Gastrocnemius medialis (tissue), 4 donors: ENCODE measurements at regions not wholly inside any gene's neighbourhood (a gene's known extent, or its start where the extent isn't known, plus 50 kb on each side); places are given as distances from the start of the nearest gene placed in this dataset.

ENCODE experiments used
- ATAC-seq, 2 donors: fragments of 150-250 bp; one replicate each; pipeline ENCODE4 v1.9.1; 2016
- DNase-seq, 2 donors: peaks; one replicate each; pipeline ENCODE4 v3.0.0-alpha.2; 2019
- H3K27ac ChIP-seq, 4 donors: fragments of 200-600 bp; sonication (generic); 1 replicate in 1 of 4; 2 replicates in 3 of 4; pipeline ENCODE4 v1.5.1; 2016 to 2018; ENCODE audit warnings: mild to moderate bottlenecking in 2 of 4, moderate library complexity in 1 of 4
- H3K27me3 ChIP-seq, 3 donors: fragments of 200-600 bp; sonication (generic) in 2 of 3; 1 replicate in 1 of 3; 2 replicates in 2 of 3; pipeline versions ENCODE4 v1.5.1 to v1.6.0; 2016 to 2019; ENCODE audit warnings: mild to moderate bottlenecking in 1 of 3, moderate library complexity in 1 of 3
- H3K36me3 ChIP-seq, 2 donors: fragments of 200-600 bp; sonication (generic) in 1 of 2; one replicate each; pipeline ENCODE4 v1.5.1; 2017 to 2018
- H3K4me1 ChIP-seq, 2 donors: fragments of 200-600 bp; sonication (generic) in 1 of 2; one replicate each; pipeline ENCODE4 v1.5.1; 2016 to 2017; ENCODE audit warnings: mild to moderate bottlenecking in 2 of 2
- H3K4me3 ChIP-seq, 4 donors: fragments of 200-600 bp; sonication (generic) in 3 of 4; 1 replicate in 1 of 4; 2 replicates in 3 of 4; pipeline ENCODE4 v1.5.1; 2016 to 2019; ENCODE audit warnings: mild to moderate bottlenecking in 2 of 4
- H3K9me3 ChIP-seq, 3 donors: fragments of 200-600 bp; sonication (generic) in 2 of 3; 1 replicate in 1 of 3; 2 replicates in 2 of 3; pipeline ENCODE4 v1.5.1; 2016 to 2019
- POLR2A ChIP-seq, 2 donors: fragments of 450-650 bp; IDR thresholded peaks; one replicate each; pipeline ENCODE4 v1.6.1; 2017; ENCODE audit warnings: antibody characterized with exemption in 2 of 2, mild to moderate bottlenecking in 2 of 2, moderate library complexity in 2 of 2
- in situ Hi-C, 4 donors: fragments of 200-750 bp; cut with MboI; loops; one replicate each; pipeline versions ENCODE4 v1.15.0 to v1.8.0; 2017; ENCODE audit warnings: low sequenced_read_pairs in 4 of 4
- intact Hi-C: fragments of 100-400 bp; cut with DNase I; formaldehyde crosslinking; loops from one replicate; pipeline ENCODE4 v1.15.1; 2023; ENCODE audit warnings: low total_unique reads
- TF ChIP-seq, protein P1 (sequence below), 5 experiments: fragments of 450-650 bp in 3 of 5; fragments of 200-600 bp in 2 of 5; sonication (generic) in 2 of 5; IDR thresholded peaks in 4 of 5; conservative IDR thresholded peaks in 1 of 5; 1 replicate in 4 of 5; 2 replicates in 1 of 5; pipeline ENCODE4 v1.5.1; 2016 to 2019; ENCODE audit warnings: antibody characterized with exemption in 5 of 5, mild to moderate bottlenecking in 3 of 5, moderate library complexity in 3 of 5

DNA sequence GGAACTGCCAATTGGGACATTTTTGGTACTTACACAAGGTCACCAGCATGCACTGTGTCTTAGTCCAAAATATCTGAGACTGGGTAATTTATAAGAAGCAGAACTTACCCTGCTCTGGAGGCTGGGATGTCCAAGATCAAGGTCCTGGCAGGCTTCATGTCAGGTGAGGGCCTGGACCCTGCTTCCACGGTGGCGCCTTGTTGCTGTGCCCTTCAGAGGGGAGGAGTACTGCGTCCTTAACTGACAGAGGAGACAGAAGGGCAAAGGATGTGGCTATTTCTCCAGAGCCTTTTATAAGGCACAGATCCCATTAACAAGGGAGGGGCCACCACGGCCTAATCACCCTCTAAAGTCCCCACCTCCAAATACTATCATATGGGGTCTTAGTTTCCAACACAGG is 178.9 kb downstream of the C16orf95 start:
- Histone ChIP-seq H3K4me1 (no peaks in the 10 kb centered on the region), H3K9me3 (no peaks in the 10 kb centered on the region), H3K27me3 (no peaks in the 10 kb centered on the region), H3K36me3 (no peaks in the 10 kb centered on the region), H3K27ac (no peak overlapping the region), H3K4me3 (no peak overlapping the region)
- DNase-seq = no peak
- no peak for ATAC-seq
- in situ Hi-C loops = no loop called here
- intact Hi-C loops = no loop called here
- TF ChIP-seq POLR2A (IDR thresholded peaks at IDR 0.05) = no peak
- TF ChIP-seq, protein P1, sequence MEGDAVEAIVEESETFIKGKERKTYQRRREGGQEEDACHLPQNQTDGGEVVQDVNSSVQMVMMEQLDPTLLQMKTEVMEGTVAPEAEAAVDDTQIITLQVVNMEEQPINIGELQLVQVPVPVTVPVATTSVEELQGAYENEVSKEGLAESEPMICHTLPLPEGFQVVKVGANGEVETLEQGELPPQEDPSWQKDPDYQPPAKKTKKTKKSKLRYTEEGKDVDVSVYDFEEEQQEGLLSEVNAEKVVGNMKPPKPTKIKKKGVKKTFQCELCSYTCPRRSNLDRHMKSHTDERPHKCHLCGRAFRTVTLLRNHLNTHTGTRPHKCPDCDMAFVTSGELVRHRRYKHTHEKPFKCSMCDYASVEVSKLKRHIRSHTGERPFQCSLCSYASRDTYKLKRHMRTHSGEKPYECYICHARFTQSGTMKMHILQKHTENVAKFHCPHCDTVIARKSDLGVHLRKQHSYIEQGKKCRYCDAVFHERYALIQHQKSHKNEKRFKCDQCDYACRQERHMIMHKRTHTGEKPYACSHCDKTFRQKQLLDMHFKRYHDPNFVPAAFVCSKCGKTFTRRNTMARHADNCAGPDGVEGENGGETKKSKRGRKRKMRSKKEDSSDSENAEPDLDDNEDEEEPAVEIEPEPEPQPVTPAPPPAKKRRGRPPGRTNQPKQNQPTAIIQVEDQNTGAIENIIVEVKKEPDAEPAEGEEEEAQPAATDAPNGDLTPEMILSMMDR (IDR thresholded peaks at IDR 0.05 in 4 of 5, conservative IDR thresholded peaks at IDR 0.05 in 1 of 5) = no peak

DNA sequence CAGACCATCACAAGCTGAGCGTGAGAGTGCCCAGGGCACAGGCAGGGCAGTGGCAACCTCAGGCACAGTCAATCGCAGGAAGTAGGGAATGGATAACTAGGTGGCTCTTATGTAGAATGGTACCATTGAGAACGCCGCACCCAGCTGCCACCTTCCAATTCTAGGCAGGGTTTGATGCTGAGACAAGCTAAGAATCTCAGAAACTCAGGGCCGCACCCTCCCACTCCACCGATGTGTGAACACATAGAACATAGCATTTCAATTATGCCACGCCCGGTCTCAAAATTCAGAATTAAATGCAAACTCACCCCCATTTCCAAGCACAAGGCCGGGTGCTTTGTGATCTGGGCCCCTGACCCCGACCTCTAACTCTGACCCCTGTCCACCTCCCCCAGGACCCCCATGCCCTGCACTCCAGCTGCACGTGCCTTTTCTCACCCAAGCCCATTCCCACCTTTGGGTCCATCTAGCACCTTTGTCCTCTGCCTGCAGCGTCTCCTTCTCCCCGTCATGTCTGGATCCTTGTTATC is 178.4 kb downstream of the C16orf95 start:
- no peak for TF ChIP-seq POLR2A (IDR thresholded peaks at IDR 0.05)
- TF ChIP-seq, protein P1 (IDR thresholded peaks at IDR 0.05 in 4 of 5, conservative IDR thresholded peaks at IDR 0.05 in 1 of 5) = no peak
- no peaks in the 10 kb centered on the region for H3K4me1 ChIP-seq
- ATAC-seq (no peak), DNase-seq (no peak)
- intact Hi-C loops (no loop called here), in situ Hi-C loops (no loop called here)
- H3K36me3 ChIP-seq = no peaks in the 10 kb centered on the region
- H3K4me3 ChIP-seq = no peak overlapping the region
- no peaks in the 10 kb centered on the region for H3K9me3 ChIP-seq
- no peak overlapping the region for H3K27ac ChIP-seq
- no peaks in the 10 kb centered on the region for H3K27me3 ChIP-seq

DNA sequence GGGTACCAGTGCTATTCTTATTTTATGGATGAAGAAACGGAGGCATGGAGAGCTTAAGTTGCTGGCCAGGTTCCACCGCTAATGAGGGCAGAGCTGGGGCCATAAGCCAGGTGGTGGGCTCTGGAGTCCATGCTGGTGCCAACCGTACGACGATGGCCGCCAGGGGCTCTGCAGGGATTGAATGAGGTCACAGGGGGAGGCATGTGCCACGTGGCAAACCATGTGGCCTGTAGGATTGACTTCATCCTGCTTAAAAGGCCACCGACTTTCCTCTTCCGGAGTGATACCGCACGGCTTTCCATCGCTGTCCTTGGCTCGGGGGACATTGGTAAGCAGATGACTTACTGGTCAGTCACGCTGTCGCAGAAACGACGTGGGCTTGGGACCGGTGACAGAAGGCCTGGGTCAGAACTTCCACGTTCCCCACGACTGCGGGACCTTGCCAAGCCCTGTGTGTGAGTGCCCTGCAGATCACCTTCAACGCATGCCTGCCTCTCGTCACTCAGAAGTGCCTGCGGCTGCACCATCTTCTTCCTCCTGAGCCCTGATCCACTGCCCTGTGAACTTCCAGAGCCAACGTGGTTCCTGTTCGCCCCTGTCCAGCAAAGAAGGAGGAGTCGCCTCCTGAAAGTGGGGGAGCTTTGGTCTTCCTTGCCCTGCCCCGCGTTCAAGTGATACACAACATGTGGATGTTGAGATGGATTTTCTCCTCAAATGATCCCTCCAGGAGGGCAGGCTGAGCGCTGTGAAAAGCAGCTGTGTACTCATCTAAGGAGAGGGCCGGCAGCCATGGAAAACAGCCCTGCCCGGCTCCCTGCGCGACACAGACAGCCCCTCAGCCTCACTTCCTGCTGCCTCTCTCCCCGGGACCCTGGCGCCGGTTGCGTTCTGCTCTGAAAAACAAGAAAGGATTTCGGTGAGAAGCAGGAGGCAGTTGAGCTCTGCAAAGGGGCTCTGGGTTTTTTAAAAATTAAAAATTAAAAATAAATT is 176.7 kb downstream of the C16orf95 start:
- no peak for TF ChIP-seq POLR2A (IDR thresholded peaks at IDR 0.05)
- TF ChIP-seq, protein P1 (IDR thresholded peaks at IDR 0.05 in 4 of 5, conservative IDR thresholded peaks at IDR 0.05 in 1 of 5) = no peak
- no peak for DNase-seq
- Histone ChIP-seq H3K27me3 (no peaks in the 10 kb centered on the region), H3K36me3 (no peaks in the 10 kb centered on the region), H3K27ac (no peak overlapping the region), H3K4me3 (no peak overlapping the region), H3K4me1 (no peaks in the 10 kb centered on the region), H3K9me3 (no peaks in the 10 kb centered on the region)
- intact Hi-C loops (no loop called here), in situ Hi-C loops (no loop called here)
- ATAC-seq = no peak

GRCh38 chr16:87141402-87141801 is 175.8 kb downstream of the C16orf95 start:
- no peaks in the 10 kb centered on the region for H3K4me1 ChIP-seq
- H3K27ac ChIP-seq = no peak overlapping the region
- DNase-seq (no peak), ATAC-seq (no peak)
- no peaks in the 10 kb centered on the region for H3K9me3 ChIP-seq
- no peak overlapping the region for H3K4me3 ChIP-seq
- H3K36me3 ChIP-seq = no peaks in the 10 kb centered on the region
- intact Hi-C loops = no loop called here
- in situ Hi-C loops = no loop called here
- TF ChIP-seq, protein P1 (IDR thresholded peaks at IDR 0.05 in 4 of 5, conservative IDR thresholded peaks at IDR 0.05 in 1 of 5) = no peak
- no peak for TF ChIP-seq POLR2A (IDR thresholded peaks at IDR 0.05)
- no peaks in the 10 kb centered on the region for H3K27me3 ChIP-seq
